GM21367 (cell line): ENCODE measurements at regions not wholly inside any gene's neighbourhood (a gene's known extent, or its start where the extent isn't known, plus 50 kb on each side); places are given as distances from the start of the nearest gene placed in this dataset.

Experiments used
- ATAC-seq: cut with Tn5 transposase; IDR thresholded peaks from one replicate; pipeline ENCODE4 v1.9.1; 2021; ENCODE audit not compliant: unreplicated experiment

DNA sequence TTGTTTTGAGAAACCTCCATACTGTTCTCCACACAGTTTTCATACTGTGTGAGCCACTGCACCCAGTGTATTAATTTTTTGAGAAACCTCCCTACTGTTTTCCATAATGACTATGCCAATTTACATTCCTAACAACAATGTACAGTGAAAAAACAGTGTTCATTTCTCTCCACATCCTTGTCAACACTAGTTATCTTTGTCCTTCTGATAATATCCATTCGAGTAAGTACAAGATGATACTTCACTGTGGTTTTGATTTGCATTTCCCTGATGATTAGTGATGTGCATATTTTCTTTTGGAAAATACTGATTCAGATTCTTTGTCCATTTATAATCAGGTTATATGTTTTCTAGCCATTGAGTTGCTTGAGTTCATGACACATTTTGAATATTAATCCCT, 462.0 kb downstream of the CDH11 start:
- ATAC-seq, result no peak

DNA sequence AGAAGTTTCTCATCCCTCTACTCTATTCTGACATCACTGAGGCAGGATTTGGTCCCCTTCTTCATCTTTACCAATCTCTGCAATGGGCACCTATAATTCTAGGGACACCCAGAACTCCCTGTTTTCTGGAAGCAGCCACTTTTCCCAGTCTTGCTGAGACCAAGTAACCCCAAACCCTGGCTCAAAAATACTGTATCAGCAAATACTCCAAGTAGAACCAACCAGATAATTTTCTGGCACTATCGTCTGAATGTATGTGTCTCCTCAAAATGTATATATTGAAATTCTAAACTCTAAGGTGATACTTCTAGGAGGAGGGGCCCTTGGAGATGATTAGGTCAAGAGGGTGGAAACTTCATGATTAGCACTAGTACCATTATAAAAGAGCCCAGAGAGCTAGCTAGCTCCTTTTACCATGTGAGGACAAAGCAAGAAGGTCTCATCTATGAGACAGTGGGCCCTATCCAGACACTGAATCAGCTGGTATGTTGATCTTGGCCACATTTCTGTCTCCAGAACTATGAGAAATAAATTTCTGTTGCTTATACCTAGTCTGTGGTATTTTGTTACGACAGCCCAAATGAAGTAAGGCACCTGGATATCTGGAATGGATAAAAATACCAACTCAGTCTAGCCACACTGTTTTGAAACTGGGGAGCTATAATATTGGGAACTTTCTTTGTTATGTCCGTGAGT, 464.4 kb downstream of the CDH11 start:
- ATAC-seq, result no peak

DNA sequence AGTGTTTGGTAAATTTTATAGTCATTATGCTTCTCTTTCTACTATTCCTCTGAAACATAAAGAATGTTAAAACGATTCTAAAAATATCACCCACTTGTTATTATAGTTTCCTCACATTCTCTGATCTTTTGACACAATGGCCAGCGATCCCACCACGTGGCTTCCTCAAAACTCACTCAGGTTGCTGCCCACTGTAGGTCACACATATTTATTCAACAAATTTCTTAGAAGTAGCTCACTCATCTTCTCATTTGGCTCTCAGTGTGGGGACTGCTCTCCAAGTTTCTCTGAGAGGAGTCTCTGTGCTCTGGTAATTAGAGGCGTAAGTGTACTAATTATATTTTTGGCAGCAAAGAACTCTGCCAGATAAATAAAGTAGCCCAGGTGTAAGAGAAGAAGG, 465.4 kb downstream of the CDH11 start:
- ATAC-seq, result no peak

DNA sequence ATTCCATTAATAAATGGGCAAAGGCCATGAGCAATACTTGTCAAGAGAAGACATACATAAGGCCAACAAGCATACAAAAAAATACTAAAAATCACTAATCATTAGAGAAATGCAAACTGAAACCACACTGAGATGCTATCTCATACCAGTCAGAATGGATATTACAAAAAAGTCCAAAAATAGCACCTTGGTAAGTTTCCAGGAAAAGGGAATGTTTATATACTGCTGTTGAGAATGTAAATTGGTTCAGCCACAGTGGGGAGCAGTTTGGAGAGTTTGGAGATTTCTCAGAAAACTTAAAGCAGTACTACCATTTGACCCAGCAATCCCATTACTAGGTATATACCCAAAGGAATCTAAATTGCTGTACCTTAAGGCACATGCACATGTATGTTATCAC, 467.7 kb downstream of the CDH11 start:
- ATAC-seq, result no peak

DNA sequence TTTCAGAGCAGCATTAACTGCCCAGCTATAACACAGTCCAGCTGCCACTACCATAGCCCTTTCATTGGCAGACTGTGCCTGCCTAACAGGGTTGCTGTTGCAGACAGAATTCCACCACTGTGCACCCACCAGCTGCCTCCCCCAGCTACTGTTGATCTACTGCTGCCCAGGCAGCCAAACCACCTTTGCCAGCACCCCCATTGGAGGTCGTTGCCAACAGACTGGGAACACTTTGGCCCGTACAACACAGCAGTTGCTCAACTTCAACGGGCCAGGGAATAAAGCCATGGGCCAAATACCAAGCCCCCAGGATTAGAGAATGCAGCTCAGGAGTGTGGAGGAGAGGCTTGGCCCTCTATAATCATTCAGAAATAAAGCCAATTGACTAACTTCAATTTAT, 473.6 kb downstream of the CDH11 start:
- ATAC-seq, result no peak

DNA sequence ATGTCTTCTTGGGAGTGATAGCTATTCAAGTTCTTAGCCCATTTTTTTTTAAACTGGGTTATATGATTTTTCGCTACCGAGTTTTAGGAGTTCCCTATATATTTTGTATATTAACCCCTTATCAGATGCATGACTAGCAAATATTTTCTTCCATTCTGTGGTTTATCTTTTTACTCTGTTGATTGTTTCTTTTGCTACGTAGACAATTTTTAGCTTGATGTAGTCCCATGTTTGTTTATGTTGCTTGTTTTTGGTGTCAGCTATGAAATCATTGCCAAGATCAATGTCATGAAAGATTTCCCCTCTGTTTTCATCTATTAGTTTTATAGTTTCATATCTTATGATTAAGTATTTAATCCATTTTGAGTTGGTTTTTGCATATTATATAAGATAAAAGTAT, 480.5 kb downstream of the CDH11 start:
- no peak for ATAC-seq

DNA sequence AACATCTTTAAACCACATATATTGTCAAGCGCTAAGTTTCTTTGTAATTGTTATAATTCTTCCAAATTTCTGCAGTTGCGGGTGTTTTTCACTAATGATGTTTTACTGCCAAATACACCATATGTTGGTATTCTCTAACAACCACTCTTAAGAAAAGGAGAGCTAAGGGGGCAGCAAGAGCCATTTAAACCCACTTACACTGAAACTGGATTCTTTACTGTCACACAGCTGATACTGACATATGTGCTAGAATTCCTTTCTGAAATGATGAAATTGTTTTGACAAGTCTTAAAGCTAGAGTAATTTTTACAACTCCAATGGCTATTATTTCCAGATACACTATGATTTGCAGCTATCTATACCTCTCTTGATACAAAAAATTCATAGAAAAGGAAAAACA, 483.1 kb downstream of the CDH11 start:
- ATAC-seq, result no peak

DNA sequence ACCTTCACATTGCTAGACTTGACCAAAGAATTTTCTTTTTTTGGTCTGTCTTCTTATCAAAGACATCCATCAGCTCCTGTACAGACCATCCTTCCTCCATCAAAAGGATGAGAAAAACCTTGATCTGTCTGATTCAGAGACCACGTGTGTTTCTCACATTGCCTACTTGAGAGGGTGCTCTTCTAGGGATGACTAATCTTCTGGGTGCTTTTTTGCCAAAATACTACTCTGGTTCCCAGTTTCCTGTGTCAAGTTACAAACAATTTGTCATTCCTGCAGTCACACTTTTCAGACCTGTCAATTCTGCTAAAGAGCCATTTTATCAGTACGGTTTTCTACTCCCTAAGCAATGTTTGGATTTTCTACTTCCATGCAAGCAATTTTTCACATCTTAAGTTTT, 492.2 kb downstream of the CDH11 start:
- ATAC-seq, result no peak

DNA sequence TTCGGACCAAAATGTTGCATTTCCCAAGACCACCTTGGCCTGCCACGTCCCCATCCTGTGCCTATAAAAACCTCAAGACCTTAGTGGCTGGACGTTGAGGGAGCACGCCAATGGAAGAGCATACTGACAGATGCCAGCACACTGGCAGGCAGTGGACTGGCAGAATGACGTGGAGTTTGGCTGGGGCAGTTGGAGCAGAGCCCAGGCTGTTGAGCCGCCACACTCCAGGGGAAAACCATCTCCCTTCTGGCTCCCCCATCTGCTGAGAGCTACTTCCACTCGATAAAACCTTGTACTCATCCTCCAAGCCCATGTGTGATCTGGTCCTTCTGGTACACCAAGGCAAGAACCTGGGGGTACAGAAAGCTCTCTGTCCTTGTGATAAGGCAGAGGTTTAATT, 494.1 kb downstream of the CDH11 start:
- no peak for ATAC-seq

DNA sequence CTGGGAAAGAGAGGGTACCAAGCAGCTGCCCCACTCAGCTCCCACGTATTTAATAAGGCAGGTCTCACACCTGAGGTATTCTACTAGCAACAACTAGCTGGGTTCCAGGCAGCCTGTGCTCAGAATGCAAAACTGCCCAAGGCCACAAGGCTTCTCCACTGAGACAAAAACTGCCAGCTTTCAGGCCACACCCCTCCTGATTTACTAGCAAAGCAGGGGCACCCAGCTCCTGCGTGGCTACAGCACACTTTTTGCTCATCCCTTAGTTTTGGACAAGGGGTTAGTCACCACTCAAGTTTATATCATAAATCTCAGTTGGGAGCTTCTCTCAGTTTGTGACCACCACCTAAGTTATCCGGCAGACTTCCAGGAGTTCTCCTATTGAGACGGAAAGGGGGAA, 494.6 kb downstream of the CDH11 start:
- ATAC-seq, result no peak

DNA sequence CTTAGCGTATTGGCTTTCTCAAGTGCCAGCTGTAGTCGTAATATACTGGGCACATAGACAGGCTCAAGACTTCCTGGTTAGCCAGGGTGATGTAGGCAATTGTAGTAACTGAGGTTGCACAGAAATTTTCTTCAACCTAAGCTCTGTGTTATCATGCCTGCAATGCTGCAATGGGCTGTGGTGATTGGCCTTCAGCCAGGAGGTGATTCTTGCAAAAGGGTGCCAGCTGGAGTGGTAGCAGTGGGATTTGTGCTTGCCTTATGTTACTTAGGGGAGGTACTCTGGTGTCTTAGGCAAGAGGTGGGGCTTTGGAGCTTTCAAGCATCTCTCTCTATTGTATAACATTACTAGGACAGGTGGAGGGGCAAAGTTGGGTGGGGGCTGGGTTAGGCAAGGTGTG, 495.1 kb downstream of the CDH11 start:
- no peak for ATAC-seq

DNA sequence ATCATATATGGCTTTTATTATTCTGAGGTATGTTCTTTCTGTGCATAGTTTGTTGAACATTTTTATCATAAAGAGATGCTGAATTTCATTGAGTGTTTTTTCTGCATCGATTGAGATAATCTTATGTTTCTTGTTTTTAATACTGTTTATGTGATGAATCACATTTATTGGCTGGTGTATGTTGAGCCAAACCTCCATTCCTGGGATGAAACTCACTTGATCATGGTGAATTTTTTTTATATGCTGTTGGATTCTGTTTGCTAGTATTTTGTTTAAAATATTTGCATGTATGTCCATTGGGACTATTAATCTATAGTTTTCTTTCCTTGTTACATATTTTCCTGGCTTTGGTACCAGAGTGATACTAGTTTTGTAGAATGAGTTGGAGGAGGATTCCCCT, 500.2 kb downstream of the CDH11 start:
- ATAC-seq, result no peak

DNA sequence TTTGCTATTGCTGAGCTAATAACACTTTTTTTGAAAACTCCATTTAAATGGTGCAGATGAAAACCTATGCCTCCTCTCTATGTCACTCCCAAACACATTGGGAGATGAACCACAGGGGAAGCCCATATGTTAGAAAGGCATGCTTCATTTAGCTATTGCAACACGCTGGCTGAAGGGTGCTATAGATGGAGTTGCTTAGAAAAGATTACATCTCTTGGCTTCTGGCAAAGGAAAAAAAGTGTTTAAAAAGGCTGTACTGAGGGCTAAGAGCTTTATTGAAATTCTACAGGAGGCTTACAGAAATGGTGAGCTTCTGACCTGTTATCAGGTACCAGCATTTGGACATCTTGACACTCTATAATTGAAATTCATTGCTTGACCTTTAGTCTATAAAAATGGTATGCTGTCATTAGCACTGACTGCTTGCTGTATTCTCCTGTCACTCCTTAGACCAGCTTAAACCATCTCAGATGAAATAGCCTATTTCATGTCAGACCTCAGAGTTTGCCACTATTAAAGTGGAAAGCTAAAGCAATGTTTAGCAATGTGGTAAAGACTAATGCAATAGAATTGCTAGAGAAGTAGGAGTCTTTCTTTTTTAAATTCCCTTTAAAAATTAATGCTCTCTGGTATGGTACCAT, 503.9 kb downstream of the CDH11 start:
- no peak for ATAC-seq

DNA sequence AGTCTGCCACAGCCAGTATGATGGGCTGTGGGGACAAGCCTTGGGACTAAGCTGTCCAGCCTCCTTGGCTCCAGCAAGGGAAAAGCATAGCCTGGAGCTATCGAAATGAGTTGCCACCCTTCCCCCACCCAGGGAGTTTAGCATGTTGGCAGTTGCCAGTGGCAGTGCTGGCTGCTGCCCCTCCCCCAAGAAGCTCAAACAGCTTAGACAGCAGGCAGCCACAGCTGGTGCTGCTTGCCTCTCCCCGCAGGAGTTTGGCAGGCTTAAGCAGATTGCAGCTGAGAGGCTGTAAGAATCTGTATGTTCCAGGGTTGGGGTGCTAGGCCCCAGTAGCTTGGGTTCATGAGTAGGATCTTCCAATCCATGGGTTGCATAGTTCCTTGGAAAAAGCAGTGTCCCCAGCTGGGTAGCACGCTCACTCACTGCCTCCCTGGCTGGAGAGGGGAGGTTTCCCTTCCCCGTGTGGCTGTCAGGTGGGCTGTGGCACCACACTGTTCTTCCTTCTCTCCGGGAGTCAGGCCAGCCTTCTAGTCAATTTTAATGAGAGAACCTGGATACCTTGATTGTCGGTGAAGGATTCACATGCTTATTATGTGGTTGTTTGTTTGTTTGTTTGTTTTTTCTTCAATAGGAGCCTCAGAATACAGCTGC, 506.1 kb downstream of the CDH11 start:
- no peak for ATAC-seq

DNA sequence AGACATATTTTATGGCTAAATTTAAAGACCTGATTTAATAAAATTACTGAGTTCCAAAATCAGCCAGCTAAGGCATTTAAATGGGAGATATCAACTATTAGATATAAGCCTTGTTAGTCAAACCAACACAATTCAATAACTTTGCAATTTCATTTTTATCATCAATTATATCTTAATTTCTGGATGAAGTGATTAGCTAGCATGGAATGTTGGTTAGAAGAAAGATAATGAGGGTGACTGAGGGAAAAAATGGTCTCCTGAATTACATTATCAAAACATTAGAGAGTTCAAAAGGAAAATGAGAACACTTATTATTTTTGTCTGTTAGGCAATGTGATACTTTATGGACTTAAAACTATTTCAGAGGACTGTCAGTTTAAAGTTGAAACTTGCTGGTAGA, 525.7 kb downstream of the CDH11 start:
- ATAC-seq, result no peak

DNA sequence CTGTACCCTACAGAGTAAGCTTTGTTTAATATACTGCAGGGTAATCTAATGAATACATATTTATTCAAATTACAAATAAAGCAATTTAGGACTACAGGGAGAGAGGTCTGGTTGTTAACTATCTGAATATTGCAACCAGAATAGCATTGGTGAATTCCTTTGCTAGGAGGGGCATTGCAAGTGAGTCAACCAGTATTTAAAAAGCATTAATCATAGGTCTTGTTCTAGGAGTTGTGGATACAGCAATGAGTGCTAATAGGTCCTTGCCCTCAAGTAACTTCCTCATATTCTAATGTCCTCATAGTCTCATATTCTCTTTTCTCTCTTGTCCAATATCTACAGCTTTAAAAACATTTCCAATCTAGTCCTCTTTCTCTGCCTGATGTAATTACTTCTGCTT, 531.4 kb downstream of the CDH11 start:
- ATAC-seq, result no peak

DNA sequence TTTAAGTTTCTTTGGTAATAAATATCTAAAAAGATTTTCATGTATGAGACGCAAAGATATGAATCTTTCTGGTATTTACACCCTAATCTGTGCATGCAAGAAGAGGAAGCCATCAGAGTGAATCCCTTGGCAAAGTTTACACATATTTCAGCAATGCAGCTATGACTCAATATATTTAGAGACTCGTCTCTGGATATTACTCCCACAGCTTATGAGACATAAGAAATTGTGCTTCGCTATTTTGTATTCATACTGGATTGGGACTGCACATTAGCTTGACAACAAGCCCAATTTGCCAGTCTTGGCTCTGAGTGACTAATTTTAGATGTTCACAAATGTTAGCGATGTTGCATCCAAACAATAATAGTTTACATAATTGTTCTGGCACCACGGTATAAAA, 532.0 kb downstream of the CDH11 start:
- no peak for ATAC-seq

DNA sequence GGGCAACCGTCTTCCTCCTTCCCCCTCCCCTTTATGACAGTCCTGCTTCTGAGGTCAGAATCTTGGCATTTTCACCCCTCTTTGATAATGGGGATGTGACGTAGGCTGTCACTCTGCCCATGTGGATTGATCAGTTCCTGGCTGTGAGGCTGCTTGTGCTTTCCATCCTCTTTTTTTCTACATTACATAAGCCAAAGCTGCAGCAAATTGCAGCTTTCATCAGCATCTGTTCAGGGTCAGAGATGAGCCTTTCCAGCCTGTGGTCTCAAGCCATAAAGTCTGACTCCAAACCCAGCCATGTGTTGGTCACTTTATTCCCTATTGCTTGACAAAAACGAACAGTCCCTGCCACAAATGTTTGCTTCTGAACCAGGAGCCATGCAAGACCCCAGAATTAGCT, 535.1 kb downstream of the CDH11 start:
- ATAC-seq, result no peak

DNA sequence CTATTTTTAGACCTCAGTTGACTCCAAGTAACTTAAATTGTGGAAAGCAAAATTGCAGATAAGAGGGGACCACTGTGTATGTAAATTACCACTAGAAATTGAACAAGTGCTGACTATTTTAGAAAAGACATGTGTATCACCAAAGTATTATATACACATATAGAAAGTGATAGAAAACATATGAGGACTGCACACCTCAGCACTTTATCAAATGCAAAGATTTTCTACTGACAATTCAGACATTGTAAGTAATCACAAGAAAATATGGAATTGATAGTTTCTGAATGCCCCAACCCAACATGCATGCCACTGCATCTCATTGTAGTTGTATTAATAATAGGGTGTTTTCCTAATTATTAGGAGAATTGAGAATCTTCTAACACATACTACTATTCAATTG, 536.5 kb downstream of the CDH11 start:
- ATAC-seq, result no peak

DNA sequence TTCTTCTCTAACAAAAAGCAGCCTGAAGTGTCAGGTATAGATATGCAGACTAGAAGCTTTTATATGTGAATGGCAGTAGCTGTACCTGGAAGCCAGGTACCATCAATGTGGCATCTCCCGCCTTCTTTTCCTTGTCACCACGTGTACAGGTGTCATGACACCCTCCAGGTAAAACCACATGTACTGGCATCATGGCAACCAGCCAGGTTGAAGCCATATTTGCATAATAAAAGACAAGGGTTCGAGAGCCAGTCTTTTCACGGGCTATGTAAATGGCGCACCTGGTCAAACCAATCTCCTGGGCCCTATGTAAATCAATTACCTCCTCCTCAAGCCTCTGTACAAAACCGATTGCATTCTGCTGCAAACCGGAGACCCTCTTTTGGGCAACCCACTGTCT, 541.3 kb downstream of the CDH11 start:
- no peak for ATAC-seq

DNA sequence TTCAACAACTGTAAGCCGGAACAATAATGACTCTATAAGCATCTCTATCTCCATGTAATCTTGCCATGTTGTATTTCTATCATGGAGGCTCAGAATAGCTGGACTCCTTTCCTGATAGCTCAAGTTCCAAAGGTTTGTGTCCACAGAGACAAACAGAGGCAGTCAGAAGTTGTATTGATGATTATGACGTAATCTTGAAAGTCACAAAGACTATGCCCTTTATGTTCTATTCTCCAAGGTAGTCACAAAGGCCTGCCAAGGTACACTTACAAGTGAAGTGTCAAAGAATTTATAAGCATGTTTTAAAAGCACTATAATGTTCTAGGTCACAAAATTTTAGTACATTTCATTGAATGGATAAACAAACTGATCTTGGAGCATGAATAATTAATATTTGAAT, 542.2 kb downstream of the CDH11 start:
- ATAC-seq, result no peak

DNA sequence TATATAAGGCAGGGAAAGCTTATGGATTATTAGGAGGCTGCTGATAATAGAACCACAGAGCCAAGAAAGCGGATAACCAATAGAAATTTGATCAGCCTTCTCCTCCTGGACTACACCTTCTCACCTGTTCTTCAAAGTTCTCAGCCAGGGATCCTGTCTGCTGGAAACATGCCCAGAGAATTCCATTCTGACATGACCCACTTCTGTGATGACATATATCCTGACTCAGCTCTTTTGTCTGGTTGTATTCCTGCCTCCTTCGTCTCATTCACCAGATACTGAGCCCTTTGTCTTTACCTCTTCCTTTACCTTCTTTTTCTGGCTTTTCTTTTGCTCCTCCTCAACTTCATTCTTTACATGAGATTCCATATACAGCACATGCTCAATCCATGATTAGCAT, 576.1 kb downstream of the CDH11 start:
- ATAC-seq, result no peak

DNA sequence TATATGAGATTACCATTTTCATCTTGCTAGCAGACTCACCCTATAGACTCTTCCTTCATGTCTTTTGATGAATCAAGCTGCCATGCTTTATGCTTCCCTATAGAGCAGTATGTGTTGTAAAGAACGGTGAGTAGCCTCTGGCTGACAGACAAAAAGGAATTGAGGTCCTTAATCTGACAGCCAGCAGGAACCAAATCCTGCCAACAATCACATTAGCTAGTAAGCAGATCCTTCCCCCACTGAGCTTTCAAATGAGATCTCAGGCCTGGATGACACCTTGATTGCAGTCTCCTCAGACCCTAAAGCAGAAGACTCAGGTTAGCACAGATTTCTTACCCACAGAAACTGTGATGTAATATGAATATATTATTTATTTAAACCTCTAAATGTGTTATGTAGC, 577.0 kb downstream of the CDH11 start:
- ATAC-seq, result no peak
